ENCODE measurements at regions not wholly inside any gene's neighbourhood (a gene's known extent, or its start where the extent isn't known, plus 50 kb on each side); places are given as distances from the start of the nearest gene placed in this dataset.

DNA sequence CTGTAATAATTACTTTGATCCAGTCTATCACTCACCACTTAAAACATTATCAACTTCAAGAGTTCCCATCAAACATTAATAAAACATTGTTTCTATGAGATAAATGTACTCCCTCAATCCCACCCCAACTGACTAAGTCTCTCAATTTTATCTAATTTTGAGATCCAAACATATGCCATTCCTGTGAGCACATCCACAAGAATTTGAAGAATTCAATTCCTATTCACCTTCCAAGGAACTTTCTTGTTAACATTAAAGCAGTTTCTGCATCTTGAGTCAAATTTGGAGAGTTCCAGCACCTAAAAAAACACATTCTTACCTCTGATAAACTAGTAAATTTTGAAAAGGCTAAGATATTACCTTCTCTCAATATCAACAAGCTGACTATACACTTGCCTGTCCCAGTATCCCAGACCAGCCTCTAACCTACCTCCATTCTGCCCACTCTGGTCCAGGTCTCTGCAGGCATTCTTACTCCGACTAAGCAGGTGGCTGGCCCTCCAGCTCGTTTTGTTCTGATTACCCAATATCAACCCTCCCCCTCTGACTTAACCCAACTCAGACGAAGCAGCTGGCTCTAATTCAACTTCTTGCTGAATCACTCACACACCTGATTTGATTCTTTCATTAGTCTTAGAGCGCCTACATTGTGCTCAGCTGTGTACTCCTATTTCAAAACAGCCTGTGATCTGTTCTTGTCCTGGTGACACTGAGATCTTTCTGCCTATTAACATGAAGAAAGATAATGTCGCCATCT is 275.2 kb downstream of the IPMK start:
- H3K4me3 ChIP-seq (ENCODE audit: low read depth in 2 of 2, low read length in 2 of 2): no peak overlapping the region
- ChIA-PET CTCF (no interaction called here), POLR2A (interaction anchor here (0.6 kb wide), 1 partner anchor 287 kb away, joined by 3 read pairs; no protein-coding TSS in a partner anchor)
- H3K27ac ChIP-seq (ENCODE audit: low read length): no peak overlapping the region
- H3K27me3 ChIP-seq (ENCODE audit: control insufficient read depth, insufficient read depth, low read length): no peaks in the 10 kb centered on the region
- no peaks in the 10 kb centered on the region; the same call in 1 of the 2 replicates for H3K4me1 ChIP-seq (ENCODE audit: control insufficient read depth, insufficient read depth, low read length)
- H3K36me3 ChIP-seq (ENCODE audit: control insufficient read depth, insufficient read depth, low read length): no peaks in the 10 kb centered on the region
- in situ Hi-C loops (cut with HindIII; ENCODE audit: low pct_unique_long_range_greater_than_20kb, low sequenced_read_pairs): no loop called here
- intact Hi-C loops (cut with micrococcal nuclease; ENCODE audit: unreplicated experiment): no loop called here
- H3K9me3 ChIP-seq (ENCODE audit: control insufficient read depth, insufficient read depth, low read depth, low read length): no peaks in the 10 kb centered on the region
- no peak for TF ChIP-seq SIN3A (IDR thresholded peaks at IDR 0.05; ENCODE audit: borderline replicate concordance, insufficient read depth, low read depth, low read length)
- no peak for TF ChIP-seq POLR2AphosphoS5 (IDR thresholded peaks at IDR 0.05; ENCODE audit: low read depth, low read length)
- TF ChIP-seq, protein P1, sequence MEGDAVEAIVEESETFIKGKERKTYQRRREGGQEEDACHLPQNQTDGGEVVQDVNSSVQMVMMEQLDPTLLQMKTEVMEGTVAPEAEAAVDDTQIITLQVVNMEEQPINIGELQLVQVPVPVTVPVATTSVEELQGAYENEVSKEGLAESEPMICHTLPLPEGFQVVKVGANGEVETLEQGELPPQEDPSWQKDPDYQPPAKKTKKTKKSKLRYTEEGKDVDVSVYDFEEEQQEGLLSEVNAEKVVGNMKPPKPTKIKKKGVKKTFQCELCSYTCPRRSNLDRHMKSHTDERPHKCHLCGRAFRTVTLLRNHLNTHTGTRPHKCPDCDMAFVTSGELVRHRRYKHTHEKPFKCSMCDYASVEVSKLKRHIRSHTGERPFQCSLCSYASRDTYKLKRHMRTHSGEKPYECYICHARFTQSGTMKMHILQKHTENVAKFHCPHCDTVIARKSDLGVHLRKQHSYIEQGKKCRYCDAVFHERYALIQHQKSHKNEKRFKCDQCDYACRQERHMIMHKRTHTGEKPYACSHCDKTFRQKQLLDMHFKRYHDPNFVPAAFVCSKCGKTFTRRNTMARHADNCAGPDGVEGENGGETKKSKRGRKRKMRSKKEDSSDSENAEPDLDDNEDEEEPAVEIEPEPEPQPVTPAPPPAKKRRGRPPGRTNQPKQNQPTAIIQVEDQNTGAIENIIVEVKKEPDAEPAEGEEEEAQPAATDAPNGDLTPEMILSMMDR (IDR thresholded peaks at IDR 0.05): no peak
- no peak for TF ChIP-seq TCF7L2 (IDR thresholded peaks at IDR 0.05; ENCODE audit: low read depth, low read length)
- TF ChIP-seq, protein P2, sequence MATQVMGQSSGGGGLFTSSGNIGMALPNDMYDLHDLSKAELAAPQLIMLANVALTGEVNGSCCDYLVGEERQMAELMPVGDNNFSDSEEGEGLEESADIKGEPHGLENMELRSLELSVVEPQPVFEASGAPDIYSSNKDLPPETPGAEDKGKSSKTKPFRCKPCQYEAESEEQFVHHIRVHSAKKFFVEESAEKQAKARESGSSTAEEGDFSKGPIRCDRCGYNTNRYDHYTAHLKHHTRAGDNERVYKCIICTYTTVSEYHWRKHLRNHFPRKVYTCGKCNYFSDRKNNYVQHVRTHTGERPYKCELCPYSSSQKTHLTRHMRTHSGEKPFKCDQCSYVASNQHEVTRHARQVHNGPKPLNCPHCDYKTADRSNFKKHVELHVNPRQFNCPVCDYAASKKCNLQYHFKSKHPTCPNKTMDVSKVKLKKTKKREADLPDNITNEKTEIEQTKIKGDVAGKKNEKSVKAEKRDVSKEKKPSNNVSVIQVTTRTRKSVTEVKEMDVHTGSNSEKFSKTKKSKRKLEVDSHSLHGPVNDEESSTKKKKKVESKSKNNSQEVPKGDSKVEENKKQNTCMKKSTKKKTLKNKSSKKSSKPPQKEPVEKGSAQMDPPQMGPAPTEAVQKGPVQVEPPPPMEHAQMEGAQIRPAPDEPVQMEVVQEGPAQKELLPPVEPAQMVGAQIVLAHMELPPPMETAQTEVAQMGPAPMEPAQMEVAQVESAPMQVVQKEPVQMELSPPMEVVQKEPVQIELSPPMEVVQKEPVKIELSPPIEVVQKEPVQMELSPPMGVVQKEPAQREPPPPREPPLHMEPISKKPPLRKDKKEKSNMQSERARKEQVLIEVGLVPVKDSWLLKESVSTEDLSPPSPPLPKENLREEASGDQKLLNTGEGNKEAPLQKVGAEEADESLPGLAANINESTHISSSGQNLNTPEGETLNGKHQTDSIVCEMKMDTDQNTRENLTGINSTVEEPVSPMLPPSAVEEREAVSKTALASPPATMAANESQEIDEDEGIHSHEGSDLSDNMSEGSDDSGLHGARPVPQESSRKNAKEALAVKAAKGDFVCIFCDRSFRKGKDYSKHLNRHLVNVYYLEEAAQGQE (IDR thresholded peaks at IDR 0.05; ENCODE audit: insufficient read depth in 1 of 2, low read depth in 2 of 2, low read length in 1 of 2): no peak
- ATAC-seq (no peak), DNase-seq (ENCODE audit: low read depth, low spot score) (no peak)
- BruUV-seq (replicated peaks): no TSS peak

DNA sequence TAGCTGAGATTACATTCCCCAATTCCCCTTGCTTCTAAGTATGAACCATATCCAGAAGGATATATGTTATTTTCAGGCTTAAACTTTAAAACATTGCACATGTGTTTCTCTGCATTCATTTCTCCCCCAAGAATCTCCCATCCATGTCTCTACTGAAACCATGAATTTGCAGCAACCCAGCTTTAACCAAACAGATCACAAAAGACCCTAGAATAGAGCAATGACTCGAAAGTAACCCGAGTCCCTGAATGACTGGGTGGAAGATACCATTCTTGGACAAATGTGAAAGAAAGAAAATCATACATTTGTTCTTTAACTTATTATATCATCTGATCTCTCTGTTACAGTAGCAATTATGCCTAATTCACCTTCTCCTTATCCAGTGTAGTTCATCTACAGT is 278.7 kb downstream of the IPMK start:
- Histone ChIP-seq H3K4me1 (ENCODE audit: control insufficient read depth, insufficient read depth, low read length) (no peaks in the 10 kb centered on the region; the same call in 1 of the 2 replicates), H3K4me3 (ENCODE audit: low read depth in 2 of 2, low read length in 2 of 2) (no peak overlapping the region), H3K9me3 (ENCODE audit: control insufficient read depth, insufficient read depth, low read depth, low read length) (no peaks in the 10 kb centered on the region), H3K27me3 (ENCODE audit: control insufficient read depth, insufficient read depth, low read length) (no peaks in the 10 kb centered on the region), H3K27ac (ENCODE audit: low read length) (no peak overlapping the region), H3K36me3 (ENCODE audit: control insufficient read depth, insufficient read depth, low read length) (no peaks in the 10 kb centered on the region)
- POLR2A ChIA-PET: no interaction called here
- no peak for DNase-seq (ENCODE audit: low read depth, low spot score)
- in situ Hi-C loops (cut with HindIII; ENCODE audit: low pct_unique_long_range_greater_than_20kb, low sequenced_read_pairs) (no loop called here), intact Hi-C loops (cut with micrococcal nuclease; ENCODE audit: unreplicated experiment) (no loop called here)
- CTCF ChIA-PET: no interaction called here
- TF ChIP-seq SIN3A (IDR thresholded peaks at IDR 0.05; ENCODE audit: borderline replicate concordance, insufficient read depth, low read depth, low read length) (no peak), TCF7L2 (IDR thresholded peaks at IDR 0.05; ENCODE audit: low read depth, low read length) (no peak), POLR2AphosphoS5 (IDR thresholded peaks at IDR 0.05; ENCODE audit: low read depth, low read length) (no peak)
- TF ChIP-seq, protein P2 (IDR thresholded peaks at IDR 0.05; ENCODE audit: insufficient read depth in 1 of 2, low read depth in 2 of 2, low read length in 1 of 2): no peak
- TF ChIP-seq, protein P1 (IDR thresholded peaks at IDR 0.05): no peak
- ATAC-seq: no peak
- BruUV-seq (replicated peaks): no TSS peak

All from Panc1 (cell line).